AG10803 (cell line): ENCODE measurements at regions not wholly inside any gene's neighbourhood (a gene's known extent, or its start where the extent isn't known, plus 50 kb on each side); places are given as distances from the start of the nearest gene placed in this dataset.

Experiments
- DNase-seq: peaks from one replicate; pipeline ENCODE4 v3.0.0; 2010; ENCODE audit warnings: low read depth
- H3K4me3 ChIP-seq: 2 replicates; pipeline ENCODE4 v1.5.1; 2011; ENCODE audit warnings: mild to moderate bottlenecking, low read length, control low read depth
- CTCF ChIP-seq: conservative IDR thresholded peaks from 2 replicates; pipeline ENCODE4 v1.5.1; 2011; ENCODE audit warnings: mild to moderate bottlenecking, low read length, control low read depth, inconsistent platforms

GRCh38 chr22:49112661-49113626, 714.7 kb downstream of the BRD1 start:
- no peak for TF ChIP-seq CTCF
- no peak for DNase-seq
- H3K4me3 ChIP-seq, result no peak overlapping the region

GRCh38 chr22:49112176-49112575, 715.5 kb downstream of the BRD1 start:
- no peak overlapping the region for H3K4me3 ChIP-seq
- no peak for TF ChIP-seq CTCF
- no peak for DNase-seq

GRCh38 chr22:49111085-49111484, 716.6 kb downstream of the BRD1 start:
- no peak overlapping the region for H3K4me3 ChIP-seq
- no peak for TF ChIP-seq CTCF
- DNase-seq, result no peak

- DNase-seq, result no peak
- no peak overlapping the region for H3K4me3 ChIP-seq
- TF ChIP-seq CTCF, result no peak
Measured at GRCh38 chr22:49108636-49109315, 718.9 kb downstream of the BRD1 start.

- no peak for DNase-seq
- H3K4me3 ChIP-seq, result no peak overlapping the region
- no peak for TF ChIP-seq CTCF
Measured at GRCh38 chr22:49107961-49108530, 719.6 kb downstream of the BRD1 start.

GRCh38 chr22:49107561-49107960, 720.1 kb downstream of the BRD1 start:
- no peak overlapping the region for H3K4me3 ChIP-seq
- no peak for DNase-seq
- TF ChIP-seq CTCF, result no peak
